Smooth muscle cell (in vitro differentiated cells): ENCODE measurements at regions not wholly inside any gene's neighbourhood (a gene's known extent, or its start where the extent isn't known, plus 50 kb on each side); places are given as distances from the start of the nearest gene placed in this dataset. TPM values are rescaled to one million over a fixed set of nuclear protein-coding genes. Genes with fewer than 3 reads are reported as not detected.
"Not testable (repeated sequence)": the region's sequence is repeated elsewhere in the genome, so short reads cannot be mapped to it uniquely, and the experiment has no call there.

ENCODE experiments used
- DNase-seq: peaks from one replicate; lab custom pipeline; 2025; ENCODE audit not compliant: unreplicated experiment; lab: John Stamatoyannopoulos, UW
- H2AFZ ChIP-seq: fragments of 200-600 bp; sonication (generic); 2 replicates; pipeline ENCODE4 v1.6.0; 2016; ENCODE audit warnings: antibody characterized with exemption, low read depth, mild to moderate bottlenecking
- H3F3A ChIP-seq: fragments of 200-600 bp; sonication (generic); 2 replicates; pipeline ENCODE4 v1.6.0; 2017; ENCODE audit warnings: antibody characterized with exemption, low read depth
- H3K27ac ChIP-seq: fragments of 200-600 bp; sonication (generic); 2 replicates; pipeline ENCODE4 v1.5.1; 2016; ENCODE audit warnings: low read depth, mild to moderate bottlenecking
- H3K27me3 ChIP-seq: fragments of 200-600 bp; sonication (generic); 2 replicates; pipeline ENCODE4 v1.6.1; 2016; ENCODE audit warnings: low read depth, mild to moderate bottlenecking
- H3K36me3 ChIP-seq: fragments of 200-600 bp; sonication (generic); 2 replicates; pipeline ENCODE4 v1.5.1; 2016; ENCODE audit warnings: low read depth
- H3K4me1 ChIP-seq: fragments of 200-600 bp; sonication (generic); 2 replicates; pipeline ENCODE4 v1.5.1; 2016; ENCODE audit warnings: low read depth
- H3K4me2 ChIP-seq: fragments of 200-600 bp; sonication (generic); 2 replicates; pipeline ENCODE4 v1.6.0; 2016; ENCODE audit warnings: mild to moderate bottlenecking
- H3K4me3 ChIP-seq: fragments of 200-600 bp; sonication (generic); 2 replicates; pipeline ENCODE4 v1.5.1; 2016; ENCODE audit warnings: mild to moderate bottlenecking
- H3K79me2 ChIP-seq: fragments of 200-600 bp; sonication (generic); 2 replicates; pipeline ENCODE4 v1.6.0; 2016; ENCODE audit warnings: low read depth, mild to moderate bottlenecking
- H3K9ac ChIP-seq: fragments of 200-600 bp; sonication (generic); 2 replicates; pipeline ENCODE4 v1.6.0; 2016; ENCODE audit warnings: low read depth
- H3K9me3 ChIP-seq: fragments of 200-600 bp; sonication (generic); replicated peaks from 2 replicates; pipeline ENCODE4 v1.5.1; 2016; ENCODE audit warnings: low read depth
- H4K20me1 ChIP-seq: fragments of 200-600 bp; sonication (generic); 2 replicates; pipeline ENCODE4 v1.6.0; 2016; ENCODE audit warnings: low read depth
- CTCF ChIP-seq: fragments of 200-600 bp; sonication (generic); IDR thresholded peaks from 2 replicates; pipeline ENCODE4 v1.5.1; 2017; ENCODE audit warnings: borderline replicate concordance, mild to moderate bottlenecking, antibody characterized with exemption; ENCODE audit not compliant: insufficient read depth, poor library complexity, severe bottlenecking
- WGBS: methylation state at CpG from one replicate; pipeline ENCODE4 v1.1.7; 2016; ENCODE audit warnings: low lambda C conversion rate; 5-methylcytosine and 5-hydroxymethylcytosine counted together
- small RNA-seq: library from RNA; depleted of rRNA; stranded (forward); fragments of <200 nt; gene quantifications from one replicate; pipeline ENCODE3, GENCODE V24; 2014

GRCh38 chr10:25869609-25870008 is 64.4 kb upstream of the MYO3A start:
- H3K27me3 ChIP-seq: peaks cover under 1% of the 10 kb centered on the region
- H3K9ac ChIP-seq: no peak overlapping the region
- WGBS: 91% methylated on average over 3 of the region's 3 CpGs

GRCh38 chr10:25874402-25874801 is 59.6 kb upstream of the MYO3A start:
- not testable (repeated sequence) for H3K4me1 ChIP-seq, H3K4me2 ChIP-seq, H3K9ac ChIP-seq, H3K79me2 ChIP-seq, H3K4me3 ChIP-seq, H3K27me3 ChIP-seq, H3F3A ChIP-seq, H2AFZ ChIP-seq, DNase-seq, H3K27ac ChIP-seq, H3K36me3 ChIP-seq, H3K9me3 ChIP-seq, H4K20me1 ChIP-seq
- WGBS: 87% methylated on average over 2 of the region's 2 CpGs

More at GRCh38 chr10:25869609-25870008, 64.4 kb upstream of the MYO3A start:
- Histone ChIP-seq H3K4me3 (no peak overlapping the region), H3K27ac (no peak overlapping the region), H3K4me1 (no peaks in the 10 kb centered on the region), H3K79me2 (no peaks in the 10 kb centered on the region), H3K9me3 (no peaks in the 10 kb centered on the region), H3F3A (no peaks in the 10 kb centered on the region), H2AFZ (no peak overlapping the region), H4K20me1 (no peaks in the 10 kb centered on the region), H3K36me3 (no peaks in the 10 kb centered on the region), H3K4me2 (no peak overlapping the region)
- DNase-seq: no peak
- TF ChIP-seq CTCF: no peak

DNA sequence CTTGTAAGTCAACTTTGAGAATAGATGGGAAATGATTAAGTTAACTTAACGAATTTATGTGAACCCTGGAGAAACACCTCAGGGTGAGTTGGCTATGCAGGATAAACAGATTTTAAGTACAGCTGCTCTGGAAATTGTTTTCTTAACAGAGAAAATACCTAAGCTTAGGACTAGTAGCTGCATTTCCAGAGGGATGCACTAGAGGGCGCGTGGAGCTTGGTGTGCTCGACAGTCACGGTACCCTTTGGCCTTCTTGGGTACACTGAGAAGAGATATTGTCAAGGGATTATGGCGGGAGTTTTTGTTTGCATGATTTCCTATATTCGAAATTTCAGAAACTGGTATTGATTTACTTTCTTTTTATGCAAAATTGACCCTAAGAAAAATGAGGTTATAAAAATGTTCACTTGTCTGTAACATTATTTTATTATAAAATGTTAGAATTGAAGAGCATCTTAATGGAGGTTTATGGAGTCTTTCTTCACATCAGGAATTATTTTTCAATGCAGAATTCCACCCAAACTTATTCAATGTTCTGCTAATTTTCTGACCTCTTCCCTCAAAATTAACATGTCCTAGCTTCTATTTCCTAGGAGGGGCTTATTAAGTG is 58.4 kb upstream of the MYO3A start:
- no peaks in the 10 kb centered on the region for H4K20me1 ChIP-seq
- no peaks in the 10 kb centered on the region for H3K79me2 ChIP-seq
- TF ChIP-seq CTCF: peak; percentile 93
- H3K9me3 ChIP-seq: no peaks in the 10 kb centered on the region
- H3K27me3 ChIP-seq: peaks cover 5% of the 10 kb centered on the region
- H3K36me3 ChIP-seq: no peaks in the 10 kb centered on the region
- no peak overlapping the region for H3K4me2 ChIP-seq
- 4% methylated on average over 7 of the region's 7 CpGs for WGBS
- H3F3A ChIP-seq: no peaks in the 10 kb centered on the region
- no peak overlapping the region for H2AFZ ChIP-seq
- H3K4me3 ChIP-seq: no peak overlapping the region
- no peak overlapping the region for H3K27ac ChIP-seq
- DNase-seq: peak; percentile 22
- no peaks in the 10 kb centered on the region for H3K4me1 ChIP-seq
- H3K9ac ChIP-seq: no peak overlapping the region

DNA sequence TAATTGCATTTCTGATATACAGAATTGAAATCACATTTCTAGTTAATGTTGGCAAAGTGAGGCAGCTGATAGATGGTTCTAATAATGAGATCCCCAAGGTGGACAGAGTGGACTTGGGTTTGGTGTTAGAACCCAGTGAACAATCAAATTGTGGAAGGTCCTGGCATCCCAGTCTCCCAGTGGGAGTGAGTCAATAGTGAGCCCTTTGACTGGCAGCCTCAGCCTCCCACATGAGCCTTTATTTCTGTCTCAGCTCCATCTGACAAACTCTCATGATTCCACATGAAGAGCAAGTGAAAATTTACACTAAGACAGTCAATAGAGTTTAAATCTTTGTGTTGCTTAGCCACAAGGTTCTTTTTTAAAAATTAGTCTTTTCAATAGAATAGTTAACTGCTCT is 56.7 kb upstream of the MYO3A start:
- Histone ChIP-seq H4K20me1 (no peaks in the 10 kb centered on the region), H2AFZ (no peak overlapping the region), H3F3A (no peaks in the 10 kb centered on the region), H3K27me3 (peaks cover 5% of the 10 kb centered on the region), H3K36me3 (no peaks in the 10 kb centered on the region), H3K27ac (no peak overlapping the region), H3K4me1 (no peaks in the 10 kb centered on the region), H3K79me2 (no peaks in the 10 kb centered on the region), H3K9ac (no peak overlapping the region), H3K4me3 (no peak overlapping the region), H3K4me2 (no peak overlapping the region), H3K9me3 (no peaks in the 10 kb centered on the region)
- DNase-seq: no peak
- TF ChIP-seq CTCF: no peak

Small RNAs in the stretch of these regions (small RNA-seq; reads per million reads assigned to genes)
- gene RNA5SP306 (not detected), gene RNU6-632P (not detected)
